GM13977 (cell line): ENCODE measurements at regions not wholly inside any gene's neighbourhood (a gene's known extent, or its start where the extent isn't known, plus 50 kb on each side); places are given as distances from the start of the nearest gene placed in this dataset.

Experiments used
- DNase-seq: peaks from one replicate; pipeline ENCODE4 v3.0.0; 2012; ENCODE audit warnings: low spot score
- CTCF ChIP-seq: IDR thresholded peaks from 2 replicates; pipeline ENCODE4 v1.5.1; 2012; ENCODE audit warnings: mild to moderate bottlenecking, control low read depth; ENCODE audit not compliant: insufficient read depth; ENCODE audit errors: extremely low read depth, missing control alignments
- in situ Hi-C: fragments of 300-500 bp; cut with MboI; formaldehyde crosslinking; loops from one replicate; pipeline ENCODE4 v1.12.0; 2022; ENCODE audit warnings: low sequenced_read_pairs, low pct_unique_long_range_greater_than_20kb, mixed read lengths, inconsistent platforms; ENCODE audit not compliant: unreplicated experiment

- in situ Hi-C loops: no loop called here
- DNase-seq: no peak
- TF ChIP-seq CTCF: no peak
Observed at GRCh38 chr3:95312650-95313049, 1249.8 kb downstream of the NSUN3 start.

GRCh38 chr3:95319921-95320494 is 1257.1 kb downstream of the NSUN3 start:
- no peak for DNase-seq
- in situ Hi-C loops: no loop called here
- TF ChIP-seq CTCF: no peak

- DNase-seq: no peak
- in situ Hi-C loops: no loop called here
- TF ChIP-seq CTCF: no peak
Observed at GRCh38 chr3:95327478-95327877, 1264.6 kb downstream of the NSUN3 start.

GRCh38 chr3:95333826-95334225 is 1271.0 kb downstream of the NSUN3 start:
- in situ Hi-C loops: no loop called here
- no peak for DNase-seq
- TF ChIP-seq CTCF: no peak

- in situ Hi-C loops: no loop called here
- DNase-seq: no peak
- no peak for TF ChIP-seq CTCF
Observed at GRCh38 chr3:95334461-95334860, 1271.6 kb downstream of the NSUN3 start.

GRCh38 chr3:95335517-95335916 is 1272.7 kb downstream of the NSUN3 start:
- no peak for TF ChIP-seq CTCF
- in situ Hi-C loops: no loop called here

GRCh38 chr3:95338446-95338845 is 1275.6 kb downstream of the NSUN3 start:
- DNase-seq: no peak
- in situ Hi-C loops: no loop called here
- TF ChIP-seq CTCF: no peak

More at GRCh38 chr3:95335517-95335916, 1272.7 kb downstream of the NSUN3 start:
- no peak for DNase-seq
